ENCODE measurements at regions not wholly inside any gene's neighbourhood (a gene's known extent, or its start where the extent isn't known, plus 50 kb on each side); places are given as distances from the start of the nearest gene placed in this dataset.

DNA sequence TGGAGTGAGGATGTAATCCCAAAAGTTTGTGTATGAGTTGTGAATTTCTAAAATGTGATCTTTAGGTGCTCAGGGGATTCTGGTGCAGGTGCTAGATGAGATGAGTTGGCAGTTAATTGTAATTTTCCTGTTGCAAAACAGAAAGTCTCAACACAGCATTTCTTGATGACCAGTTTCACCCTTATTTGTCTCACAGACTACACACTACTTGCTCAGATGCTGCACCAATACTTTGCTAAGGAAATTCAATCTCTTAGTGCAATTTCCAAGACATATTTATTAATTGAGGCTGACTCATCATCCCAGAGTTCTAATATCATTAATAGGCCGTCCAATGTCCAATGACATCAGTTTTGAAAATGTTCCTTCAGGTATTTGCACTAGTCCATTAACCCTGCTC lies 159.2 kb upstream of the SFRP2 start:
- in situ Hi-C loops (cut with MboI; ENCODE audit: low sequenced_read_pairs, unreplicated experiment), result no loop called here
- TF ChIP-seq, protein P1, sequence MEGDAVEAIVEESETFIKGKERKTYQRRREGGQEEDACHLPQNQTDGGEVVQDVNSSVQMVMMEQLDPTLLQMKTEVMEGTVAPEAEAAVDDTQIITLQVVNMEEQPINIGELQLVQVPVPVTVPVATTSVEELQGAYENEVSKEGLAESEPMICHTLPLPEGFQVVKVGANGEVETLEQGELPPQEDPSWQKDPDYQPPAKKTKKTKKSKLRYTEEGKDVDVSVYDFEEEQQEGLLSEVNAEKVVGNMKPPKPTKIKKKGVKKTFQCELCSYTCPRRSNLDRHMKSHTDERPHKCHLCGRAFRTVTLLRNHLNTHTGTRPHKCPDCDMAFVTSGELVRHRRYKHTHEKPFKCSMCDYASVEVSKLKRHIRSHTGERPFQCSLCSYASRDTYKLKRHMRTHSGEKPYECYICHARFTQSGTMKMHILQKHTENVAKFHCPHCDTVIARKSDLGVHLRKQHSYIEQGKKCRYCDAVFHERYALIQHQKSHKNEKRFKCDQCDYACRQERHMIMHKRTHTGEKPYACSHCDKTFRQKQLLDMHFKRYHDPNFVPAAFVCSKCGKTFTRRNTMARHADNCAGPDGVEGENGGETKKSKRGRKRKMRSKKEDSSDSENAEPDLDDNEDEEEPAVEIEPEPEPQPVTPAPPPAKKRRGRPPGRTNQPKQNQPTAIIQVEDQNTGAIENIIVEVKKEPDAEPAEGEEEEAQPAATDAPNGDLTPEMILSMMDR (IDR thresholded peaks at IDR 0.05; ENCODE audit: borderline replicate concordance, control extremely low read depth, extremely low read depth, insufficient read depth, missing control alignments), result no peak
- no peak for DNase-seq (ENCODE audit: low spot score)

DNA sequence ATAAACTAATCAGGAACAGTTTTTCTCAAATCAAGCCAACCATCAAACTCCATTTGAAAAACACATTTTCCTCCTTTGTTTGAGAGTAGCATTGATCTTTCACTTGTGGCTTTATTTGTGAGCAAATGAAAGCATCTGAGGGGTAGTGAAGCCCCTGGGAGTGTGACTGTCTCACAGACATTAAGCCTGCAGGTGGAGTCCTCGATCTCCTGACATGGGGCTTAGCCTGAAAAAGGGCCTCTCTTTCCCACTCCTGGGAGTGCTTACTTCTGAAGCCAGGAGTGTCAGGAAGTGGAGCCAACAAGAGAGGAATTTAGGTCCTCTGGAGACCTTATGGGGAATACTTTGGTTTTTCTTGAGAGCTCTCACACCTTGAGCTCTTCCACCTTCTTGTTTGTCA lies 158.2 kb upstream of the SFRP2 start:
- in situ Hi-C loops (cut with MboI; ENCODE audit: low sequenced_read_pairs, unreplicated experiment), result no loop called here
- TF ChIP-seq, protein P1 (IDR thresholded peaks at IDR 0.05; ENCODE audit: borderline replicate concordance, control extremely low read depth, extremely low read depth, insufficient read depth, missing control alignments), result no peak
- DNase-seq (ENCODE audit: low spot score), result no peak

DNA sequence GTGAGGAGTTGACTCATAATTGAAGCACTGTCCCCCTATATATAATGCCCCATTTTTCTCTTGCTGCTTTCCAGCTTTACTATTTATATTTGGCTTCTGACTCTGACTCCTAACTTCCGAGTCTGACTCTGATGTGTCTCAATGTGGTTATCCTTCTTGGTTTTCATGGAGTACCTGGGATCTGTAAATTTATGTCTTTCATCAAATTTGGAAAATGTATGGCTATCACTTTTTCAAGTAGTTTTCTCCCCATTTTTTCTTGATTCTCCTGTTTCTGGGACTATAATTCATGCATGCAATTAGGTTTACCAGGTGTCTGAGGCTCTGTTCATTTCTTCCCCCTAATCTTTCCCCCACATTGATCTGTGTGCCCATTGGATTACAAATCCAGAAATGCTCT lies 156.8 kb upstream of the SFRP2 start:
- TF ChIP-seq, protein P1 (IDR thresholded peaks at IDR 0.05; ENCODE audit: borderline replicate concordance, control extremely low read depth, extremely low read depth, insufficient read depth, missing control alignments), result no peak
- in situ Hi-C loops (cut with MboI; ENCODE audit: low sequenced_read_pairs, unreplicated experiment), result no loop called here
- DNase-seq (ENCODE audit: low spot score), result no peak

DNA sequence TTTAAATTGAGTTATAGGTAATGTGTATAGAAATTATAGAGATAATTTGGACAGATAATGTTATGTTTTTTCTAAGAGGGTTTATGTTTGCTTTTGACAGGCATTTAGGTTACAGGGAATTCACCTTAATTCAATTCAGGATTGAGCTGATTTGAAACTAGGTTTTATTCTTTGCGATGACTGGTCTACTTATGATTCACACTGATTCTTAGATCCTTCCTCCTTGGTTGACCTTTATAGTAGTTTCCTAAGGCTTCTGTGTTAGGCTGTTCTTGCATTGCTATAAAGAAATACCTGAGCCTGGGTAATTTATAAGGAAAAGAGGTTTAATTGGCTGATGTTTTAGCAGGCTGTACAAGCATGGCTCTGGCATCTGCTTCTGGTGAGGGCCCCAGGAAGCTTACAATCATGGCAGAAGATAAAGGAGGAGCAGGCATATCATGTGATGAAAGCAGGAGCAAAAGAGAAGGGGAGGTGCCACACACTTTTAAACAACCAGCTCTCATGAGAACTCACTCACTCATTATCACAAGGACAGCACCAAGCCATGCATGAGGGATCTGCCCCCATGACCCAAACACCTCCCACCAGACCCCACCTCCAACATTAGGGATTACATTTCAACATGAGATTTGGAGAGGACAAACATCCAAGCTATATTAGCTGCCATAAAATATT lies 155.0 kb upstream of the SFRP2 start:
- DNase-seq (ENCODE audit: low spot score), result no peak
- TF ChIP-seq, protein P1 (IDR thresholded peaks at IDR 0.05; ENCODE audit: borderline replicate concordance, control extremely low read depth, extremely low read depth, insufficient read depth, missing control alignments), result no peak
- in situ Hi-C loops (cut with MboI; ENCODE audit: low sequenced_read_pairs, unreplicated experiment), result no loop called here

DNA sequence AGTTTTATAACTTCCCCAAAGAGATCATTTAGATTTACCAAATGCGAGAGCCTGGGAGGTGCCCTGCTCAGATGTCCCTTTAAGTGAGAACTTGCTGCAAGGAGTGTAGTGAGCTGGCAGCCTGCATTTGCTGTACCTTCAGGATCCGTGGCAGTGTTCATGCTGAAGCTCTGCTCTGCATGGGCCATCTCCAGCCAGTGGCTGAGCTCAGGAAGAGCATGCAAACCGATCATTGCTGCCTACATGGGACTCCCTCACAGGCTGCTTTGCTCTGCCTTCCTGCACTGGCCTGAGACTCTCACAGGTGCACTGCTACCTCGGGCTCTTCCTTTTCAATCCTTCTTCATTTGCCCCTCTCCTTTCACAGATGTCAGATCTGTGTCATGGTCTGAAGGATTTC lies 152.0 kb upstream of the SFRP2 start:
- DNase-seq (ENCODE audit: low spot score), result no peak
- in situ Hi-C loops (cut with MboI; ENCODE audit: low sequenced_read_pairs, unreplicated experiment), result no loop called here
- TF ChIP-seq, protein P1 (IDR thresholded peaks at IDR 0.05; ENCODE audit: borderline replicate concordance, control extremely low read depth, extremely low read depth, insufficient read depth, missing control alignments), result no peak

DNA sequence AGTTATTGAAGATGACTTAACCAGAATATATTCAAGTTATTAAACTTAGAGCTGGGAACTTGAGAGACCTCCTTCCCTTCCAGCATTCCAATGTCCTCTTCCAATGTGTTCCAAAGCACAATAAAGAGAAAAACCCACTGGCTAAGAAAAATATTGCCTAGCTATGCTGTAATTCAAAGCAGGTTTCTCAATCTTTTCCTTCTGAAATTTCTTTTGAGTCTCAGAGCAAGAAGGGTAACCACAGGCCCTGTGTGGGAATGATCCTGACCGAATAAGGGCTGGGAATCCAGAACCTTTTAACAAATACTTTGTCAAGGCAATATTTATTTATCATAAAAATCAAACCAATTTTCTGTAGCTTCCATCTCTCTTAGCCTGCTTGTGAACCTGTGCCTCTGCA lies 150.7 kb upstream of the SFRP2 start:
- no peak for DNase-seq (ENCODE audit: low spot score)
- in situ Hi-C loops (cut with MboI; ENCODE audit: low sequenced_read_pairs, unreplicated experiment), result no loop called here
- TF ChIP-seq, protein P1 (IDR thresholded peaks at IDR 0.05; ENCODE audit: borderline replicate concordance, control extremely low read depth, extremely low read depth, insufficient read depth, missing control alignments), result no peak

Data from GM13976 (cell line).